GM12865 (cell line): ENCODE measurements at regions not wholly inside any gene's neighbourhood (a gene's known extent, or its start where the extent isn't known, plus 50 kb on each side); places are given as distances from the start of the nearest gene placed in this dataset.
A peak's percentile ranks its signal among the peaks of the same experiment; 100 is the strongest.
"Not testable (repeated sequence)": the region's sequence is repeated elsewhere in the genome, so short reads cannot be mapped to it uniquely, and the experiment has no call there.

Experiments
- DNase-seq: peaks from one replicate; pipeline ENCODE4 v3.0.0; 2010; ENCODE audit warnings: low read depth
- H3K4me3 ChIP-seq: 2 replicates; pipeline ENCODE4 v1.5.1; 2011; ENCODE audit warnings: mild to moderate bottlenecking, low read depth, low read length, control low read depth
- TF ChIP-seq, protein P1 (sequence below): IDR thresholded peaks from 2 replicates; pipeline ENCODE4 v1.5.1; 2011; ENCODE audit warnings: low read length, control low read depth, low read depth, inconsistent platforms; ENCODE audit not compliant: insufficient read depth; ENCODE audit errors: missing control alignments

GRCh38 chr2:89831641-89832498 lies 1140.4 kb downstream of the RPIA start:
- H3K4me3 ChIP-seq, result no peak overlapping the region
- TF ChIP-seq, protein P1, sequence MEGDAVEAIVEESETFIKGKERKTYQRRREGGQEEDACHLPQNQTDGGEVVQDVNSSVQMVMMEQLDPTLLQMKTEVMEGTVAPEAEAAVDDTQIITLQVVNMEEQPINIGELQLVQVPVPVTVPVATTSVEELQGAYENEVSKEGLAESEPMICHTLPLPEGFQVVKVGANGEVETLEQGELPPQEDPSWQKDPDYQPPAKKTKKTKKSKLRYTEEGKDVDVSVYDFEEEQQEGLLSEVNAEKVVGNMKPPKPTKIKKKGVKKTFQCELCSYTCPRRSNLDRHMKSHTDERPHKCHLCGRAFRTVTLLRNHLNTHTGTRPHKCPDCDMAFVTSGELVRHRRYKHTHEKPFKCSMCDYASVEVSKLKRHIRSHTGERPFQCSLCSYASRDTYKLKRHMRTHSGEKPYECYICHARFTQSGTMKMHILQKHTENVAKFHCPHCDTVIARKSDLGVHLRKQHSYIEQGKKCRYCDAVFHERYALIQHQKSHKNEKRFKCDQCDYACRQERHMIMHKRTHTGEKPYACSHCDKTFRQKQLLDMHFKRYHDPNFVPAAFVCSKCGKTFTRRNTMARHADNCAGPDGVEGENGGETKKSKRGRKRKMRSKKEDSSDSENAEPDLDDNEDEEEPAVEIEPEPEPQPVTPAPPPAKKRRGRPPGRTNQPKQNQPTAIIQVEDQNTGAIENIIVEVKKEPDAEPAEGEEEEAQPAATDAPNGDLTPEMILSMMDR, result no peak
- peak; percentile 10 for DNase-seq

- DNase-seq, result no peak
- H3K4me3 ChIP-seq, result no peak overlapping the region
- TF ChIP-seq, protein P1, result no peak
These were observed 1141.8 kb downstream of the RPIA start for GRCh38 chr2:89833116-89833779.

DNA sequence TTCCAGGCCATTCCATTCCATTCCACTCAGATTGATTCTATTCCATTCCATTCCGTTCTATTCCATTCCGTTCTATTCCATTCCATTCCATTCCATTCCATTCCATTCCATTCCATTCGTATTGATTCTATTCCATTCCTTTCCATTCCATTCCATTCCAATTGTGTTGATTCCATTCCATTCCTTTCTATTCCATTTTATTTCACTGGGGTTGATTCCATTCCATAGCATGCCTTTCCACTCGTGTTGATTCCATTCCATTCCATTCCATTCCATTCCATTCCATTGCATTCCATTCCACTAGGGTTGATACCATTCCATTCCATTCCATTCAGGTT lies 1142.3 kb downstream of the RPIA start:
- TF ChIP-seq, protein P1, result no peak
- DNase-seq, result peak; percentile 34

GRCh38 chr2:89834306-89834705 lies 1142.8 kb downstream of the RPIA start:
- DNase-seq, result no peak
- no peak overlapping the region for H3K4me3 ChIP-seq
- TF ChIP-seq, protein P1, result no peak

More for the DNA sequence above, 1142.3 kb downstream of the RPIA start:
- H3K4me3 ChIP-seq, result no peak overlapping the region

DNA sequence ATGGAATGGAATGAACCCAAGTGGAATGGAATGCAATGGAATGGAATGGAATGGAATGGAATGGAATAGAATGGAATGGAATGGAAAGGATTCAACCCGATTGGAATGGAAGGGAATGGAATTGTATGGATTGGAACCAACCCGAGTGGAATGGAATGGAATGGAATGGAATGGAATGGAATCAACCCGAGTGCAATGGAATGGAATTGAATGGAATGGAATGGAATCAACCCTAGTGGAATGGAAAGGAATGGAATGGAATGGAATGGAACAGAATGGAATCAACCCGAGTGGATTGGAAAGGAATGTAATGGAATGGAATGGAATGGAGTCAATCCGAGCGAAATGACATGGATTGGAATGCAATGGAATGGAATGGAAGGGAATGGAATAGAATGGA lies 1144.9 kb downstream of the RPIA start:
- DNase-seq, result peak; percentile 22
- H3K4me3 ChIP-seq, result not testable (repeated sequence)

GRCh38 chr2:89837962-89838625 lies 1146.6 kb downstream of the RPIA start:
- no peak overlapping the region for H3K4me3 ChIP-seq
- peak; percentile 12 for DNase-seq
- TF ChIP-seq, protein P1, result no peak

- not testable (repeated sequence) for H3K4me3 ChIP-seq, DNase-seq
These were observed 1148.7 kb downstream of the RPIA start for GRCh38 chr2:89840175-89840574.

DNA sequence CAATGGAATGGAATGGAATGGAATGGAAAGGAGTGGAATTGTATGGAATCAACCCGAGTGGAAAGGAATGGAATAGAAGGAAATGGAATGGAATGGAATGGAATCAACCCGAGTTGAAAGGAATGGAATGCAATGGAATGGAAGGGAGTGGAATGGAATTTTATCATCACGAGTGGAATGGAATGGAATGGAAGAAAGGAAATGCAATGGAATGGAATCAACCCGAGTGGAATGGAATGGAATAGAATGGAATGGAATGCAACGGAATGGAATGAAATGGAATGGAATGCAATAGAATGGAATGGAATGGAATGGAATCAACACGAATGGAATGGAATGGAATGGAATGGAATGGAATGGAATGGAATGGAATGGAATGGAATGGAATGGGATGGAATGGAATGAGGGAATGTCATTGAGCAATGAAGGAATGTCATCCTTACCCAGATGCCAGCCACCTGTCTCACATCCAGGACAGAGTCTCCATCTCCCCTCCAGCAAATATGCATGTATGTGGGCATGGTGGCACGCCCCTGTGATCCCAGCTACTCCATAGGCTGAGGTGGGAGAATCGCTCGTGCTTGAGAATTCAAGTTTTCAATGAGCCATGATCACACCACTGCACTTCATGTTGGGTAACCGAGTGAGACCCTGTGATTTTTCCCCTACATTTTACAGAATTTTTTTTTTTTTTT lies 1149.5 kb downstream of the RPIA start:
- not testable (repeated sequence) for H3K4me3 ChIP-seq, DNase-seq
